SK-N-DZ (cell line): ENCODE measurements at regions not wholly inside any gene's neighbourhood (a gene's known extent, or its start where the extent isn't known, plus 50 kb on each side); places are given as distances from the start of the nearest gene placed in this dataset.

Source experiments
- DNase-seq: peaks from one replicate; pipeline ENCODE4 v3.0.0-alpha.2; 2015; ENCODE audit warnings: low spot score

DNA sequence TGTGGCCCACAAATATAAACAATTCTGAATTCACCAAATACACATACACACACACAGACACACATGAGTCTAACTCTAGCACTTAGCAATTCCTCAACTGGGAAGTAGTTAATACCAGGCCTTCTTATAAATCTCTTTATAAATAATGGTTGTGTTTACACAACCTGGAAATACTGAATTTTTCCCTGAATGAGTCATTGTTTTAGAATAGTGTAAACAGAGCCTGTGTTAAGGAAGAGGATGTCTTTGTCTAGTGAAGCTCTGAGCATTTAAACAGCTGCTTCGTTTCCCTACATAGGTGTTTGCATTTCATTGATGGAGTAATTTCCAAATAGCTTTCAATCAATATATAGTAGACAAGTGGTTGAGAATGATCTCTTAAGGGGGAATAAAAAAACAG lies 218.8 kb downstream of the BTG1 start:
- no peak for DNase-seq

GRCh38 chr12:91924827-91925226 lies 220.8 kb downstream of the BTG1 start:
- no peak for DNase-seq

- no peak for DNase-seq
Observed at GRCh38 chr12:91923864-91924263, 221.8 kb downstream of the BTG1 start.

GRCh38 chr12:91922674-91923073 lies 223.0 kb downstream of the BTG1 start:
- DNase-seq = no peak

DNA sequence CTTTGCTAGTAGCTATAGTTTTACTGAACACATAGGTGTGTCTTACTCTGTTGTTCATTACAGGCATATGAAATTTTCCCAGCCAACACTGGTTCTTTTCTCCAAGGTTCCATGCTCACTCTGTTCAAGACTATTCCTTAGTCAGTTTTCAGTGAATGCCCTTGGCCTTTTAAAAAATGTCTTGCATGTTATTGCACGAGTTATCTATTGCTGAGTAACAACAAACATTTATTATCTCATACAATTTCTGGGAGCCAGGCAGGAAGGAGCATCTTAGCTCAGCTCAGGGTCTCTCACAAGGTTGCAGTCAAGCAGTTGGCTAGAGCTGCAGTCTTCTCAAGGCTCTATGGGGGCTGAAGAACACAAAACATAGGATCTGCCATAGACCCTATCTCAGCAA lies 223.5 kb downstream of the BTG1 start:
- no peak for DNase-seq

GRCh38 chr12:91921555-91921954 lies 224.1 kb downstream of the BTG1 start:
- no peak for DNase-seq

GRCh38 chr12:91920741-91921140 lies 224.9 kb downstream of the BTG1 start:
- DNase-seq = peak; percentile 12

GRCh38 chr12:91920276-91920675 lies 225.4 kb downstream of the BTG1 start:
- DNase-seq = peak; percentile 7

DNA sequence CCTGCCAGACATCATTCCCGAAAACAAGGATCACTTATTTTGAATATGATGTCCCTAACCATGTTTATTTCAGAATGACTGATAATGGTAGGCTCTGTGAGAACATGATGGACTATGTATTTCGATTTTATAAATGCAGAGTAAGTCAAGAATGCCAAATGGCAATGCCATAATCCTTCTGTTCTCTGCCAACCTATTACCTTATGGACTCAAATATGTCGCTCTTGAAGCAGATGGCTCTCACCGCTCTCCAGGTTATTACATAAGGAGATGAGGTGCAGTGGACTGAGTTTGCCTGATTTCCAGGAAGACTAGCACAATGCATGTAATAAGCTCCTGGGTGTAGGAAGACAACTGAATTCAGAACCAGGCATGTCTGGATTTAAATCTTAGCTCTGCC lies 227.2 kb downstream of the BTG1 start:
- DNase-seq = no peak

DNA sequence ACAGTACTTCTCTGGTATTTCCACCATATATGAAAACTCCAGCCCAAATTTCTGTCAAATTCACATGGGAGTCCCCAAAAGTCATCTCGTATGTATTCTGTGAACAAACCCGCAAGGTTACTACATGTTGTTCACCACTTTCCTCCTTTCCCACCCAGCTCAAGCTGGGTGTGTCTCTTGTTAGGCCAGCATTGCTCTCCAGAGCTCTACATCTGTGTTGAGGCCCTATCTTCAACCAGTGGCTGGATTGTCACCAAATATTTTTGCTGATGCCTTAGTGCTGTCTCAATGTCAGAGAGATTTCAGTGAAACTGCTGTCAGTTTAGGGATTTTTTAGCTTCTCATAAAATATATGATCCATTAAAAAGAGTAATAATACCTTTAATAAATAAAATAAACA lies 230.9 kb downstream of the BTG1 start:
- no peak for DNase-seq

- DNase-seq = no peak
Observed at GRCh38 chr12:91913651-91914050, 232.0 kb downstream of the BTG1 start.

GRCh38 chr12:91913124-91913523 lies 232.5 kb downstream of the BTG1 start:
- no peak for DNase-seq

GRCh38 chr12:91912178-91912577 lies 233.5 kb downstream of the BTG1 start:
- no peak for DNase-seq

- no peak for DNase-seq
Observed at GRCh38 chr12:91910871-91911388, 234.7 kb downstream of the BTG1 start.

- DNase-seq = no peak
Observed at GRCh38 chr12:91902860-91903683, 242.6 kb downstream of the BTG1 start.

GRCh38 chr12:91901381-91902074 lies 244.1 kb downstream of the BTG1 start:
- DNase-seq = no peak

DNA sequence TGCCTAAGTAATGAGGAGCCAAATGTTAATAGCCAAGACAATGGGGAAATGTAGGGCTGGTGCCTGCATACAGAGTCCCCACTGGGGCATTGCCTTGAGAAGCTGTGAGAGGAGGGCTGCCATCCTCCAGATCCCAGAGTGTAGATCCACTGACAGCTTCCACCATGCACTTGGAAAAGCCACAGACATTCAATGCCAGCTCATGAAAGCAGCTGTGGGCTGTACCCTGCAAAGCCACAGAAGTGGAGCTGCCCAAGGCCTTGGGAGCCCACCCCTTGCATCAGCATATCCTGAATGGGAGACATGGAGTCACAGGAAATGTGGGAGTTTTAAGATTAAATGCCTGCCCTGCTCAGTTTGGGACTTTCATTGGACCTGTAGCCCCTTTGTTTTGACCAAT lies 244.7 kb downstream of the BTG1 start:
- DNase-seq = no peak

- DNase-seq = no peak
Observed at GRCh38 chr12:91899056-91899455, 246.6 kb downstream of the BTG1 start.

DNA sequence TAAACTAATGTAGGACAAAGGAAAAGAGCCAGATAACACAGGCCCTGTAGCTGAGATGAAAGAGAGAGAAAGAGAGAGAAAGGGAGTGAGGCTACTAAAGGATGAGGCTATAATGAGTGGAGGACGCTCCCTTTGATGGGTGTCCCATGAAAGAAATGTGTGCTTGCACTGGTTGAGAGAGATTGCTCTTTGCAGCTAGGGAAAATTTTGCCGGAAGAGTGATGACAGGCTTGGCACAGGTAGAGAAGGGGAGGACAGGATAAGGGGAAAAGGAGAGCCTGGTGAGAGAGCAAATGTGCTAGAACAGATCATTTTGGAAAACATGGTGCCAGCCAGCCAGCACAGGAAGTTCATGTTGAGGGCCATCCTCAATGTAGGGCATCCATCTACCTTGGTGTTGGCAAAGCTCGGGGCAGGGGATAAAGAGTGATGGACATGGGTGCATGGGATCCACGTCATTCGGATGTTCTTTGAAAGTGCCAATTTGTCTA lies 248.6 kb downstream of the BTG1 start:
- DNase-seq = no peak

DNA sequence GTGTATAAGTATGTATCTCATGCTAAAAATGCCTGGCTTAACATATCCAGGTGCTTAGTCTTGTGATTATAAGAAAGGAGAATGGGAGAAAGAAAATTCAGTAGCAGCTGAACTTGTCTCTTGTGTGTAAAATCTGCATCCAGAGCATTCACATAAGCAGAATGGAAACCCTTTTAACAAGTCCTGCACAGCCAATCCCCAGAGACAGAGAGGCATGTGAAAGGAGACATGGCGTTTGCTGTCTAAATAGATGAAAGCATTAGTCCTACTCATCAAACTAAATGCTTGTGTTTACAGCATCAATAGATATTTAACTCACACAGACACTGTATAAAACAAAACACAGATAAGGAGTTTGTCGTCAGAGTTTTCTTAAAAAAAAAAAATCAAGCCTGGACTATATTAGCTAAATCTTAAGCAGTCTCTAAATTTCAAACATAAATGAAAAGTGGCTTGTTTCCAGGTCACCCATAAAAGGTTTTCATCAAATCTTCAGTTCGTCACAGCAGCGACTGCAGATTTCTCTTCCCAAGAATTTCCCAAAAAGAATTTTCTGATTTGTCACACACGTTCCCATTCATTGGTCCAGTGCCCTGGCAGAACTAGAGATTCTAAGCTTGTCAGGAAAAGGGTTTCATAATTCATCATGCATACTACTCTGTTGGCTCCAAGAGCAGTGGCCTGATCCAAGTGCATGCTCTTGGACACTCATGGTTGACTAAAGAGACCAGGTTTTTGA lies 249.2 kb downstream of the BTG1 start:
- no peak for DNase-seq

GRCh38 chr12:91894911-91895310 lies 250.7 kb downstream of the BTG1 start:
- DNase-seq = no peak

DNA sequence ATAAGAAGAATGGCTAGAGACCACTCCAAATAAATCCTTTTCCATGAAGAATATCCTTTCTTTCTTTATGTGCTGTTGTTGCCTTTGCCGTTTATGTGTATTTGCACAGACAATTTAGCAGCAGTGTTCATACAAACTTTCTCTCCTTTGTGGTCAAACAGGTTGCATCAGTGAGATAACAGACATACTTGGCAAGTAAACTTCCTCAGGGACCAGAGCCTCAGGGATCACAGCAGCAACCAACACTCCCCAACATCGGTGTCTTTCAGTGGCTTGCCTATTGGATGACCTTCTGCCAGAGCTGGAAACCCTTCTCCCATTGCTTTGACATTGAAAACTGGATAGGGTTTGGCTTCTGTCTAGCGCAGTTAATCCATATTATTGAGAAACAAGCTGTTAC lies 252.2 kb downstream of the BTG1 start:
- DNase-seq = no peak
